ENCODE measurements at regions not wholly inside any gene's neighbourhood (a gene's known extent, or its start where the extent isn't known, plus 50 kb on each side); places are given as distances from the start of the nearest gene placed in this dataset.
"Not testable (repeated sequence)": the region's sequence is repeated elsewhere in the genome, so short reads cannot be mapped to it uniquely, and the experiment has no call there.

GRCh38 chr4:57965431-57965830 is 855.2 kb upstream of the IGFBP7 start:
- ATAC-seq (replicated peaks; ENCODE audit: extremely low read depth, poor library complexity, severe bottlenecking); H3K4me1 Mint-ChIP-seq; H3K4me3 Mint-ChIP-seq; H3K9me3 Mint-ChIP-seq; H3K27me3 Mint-ChIP-seq; H3K36me3 Mint-ChIP-seq (ENCODE audit: insufficient read depth); DNase-seq (ENCODE audit: low spot score in 2 of 2); H3K27ac Mint-ChIP-seq (ENCODE audit: low read depth): not testable (repeated sequence)

DNA sequence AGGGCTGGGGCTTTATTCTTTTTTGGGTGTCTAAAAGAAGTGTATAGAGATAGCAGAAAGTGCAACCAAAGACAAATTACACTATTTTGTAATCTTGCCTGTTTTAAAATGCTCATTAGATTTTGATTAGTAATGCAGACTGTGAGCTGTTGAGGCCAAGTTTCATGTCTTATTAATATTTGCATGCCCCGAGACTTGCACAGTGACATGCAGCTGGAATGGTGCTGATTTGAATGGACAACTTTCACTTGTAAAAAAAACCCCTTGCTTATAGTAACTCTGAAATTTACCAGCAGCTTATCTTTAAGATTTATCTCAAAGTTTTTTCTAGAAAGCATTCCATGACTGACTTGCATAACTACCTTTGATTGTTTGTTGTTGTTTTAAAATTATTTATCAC is 835.1 kb upstream of the IGFBP7 start:
- H3K4me1 Mint-ChIP-seq: no peaks in the 10 kb centered on the region
- no peak overlapping the region for H3K27ac Mint-ChIP-seq (ENCODE audit: low read depth)
- H3K36me3 Mint-ChIP-seq (ENCODE audit: insufficient read depth): no peaks in the 10 kb centered on the region
- no peak overlapping the region for H3K4me3 Mint-ChIP-seq
- ATAC-seq (replicated peaks; ENCODE audit: extremely low read depth, poor library complexity, severe bottlenecking): no peak
- peaks cover 10% of the 10 kb centered on the region for H3K9me3 Mint-ChIP-seq
- DNase-seq (ENCODE audit: low spot score in 2 of 2): no peak
- H3K27me3 Mint-ChIP-seq: no peaks in the 10 kb centered on the region

- H3K27ac Mint-ChIP-seq (ENCODE audit: low read depth): no peak overlapping the region
- no peak for ATAC-seq (replicated peaks; ENCODE audit: extremely low read depth, poor library complexity, severe bottlenecking)
- no peaks in the 10 kb centered on the region for H3K27me3 Mint-ChIP-seq
- H3K4me3 Mint-ChIP-seq: no peak overlapping the region
- H3K9me3 Mint-ChIP-seq: peaks cover 7% of the 10 kb centered on the region
- no peaks in the 10 kb centered on the region for H3K4me1 Mint-ChIP-seq
- H3K36me3 Mint-ChIP-seq (ENCODE audit: insufficient read depth): no peaks in the 10 kb centered on the region
- DNase-seq (ENCODE audit: low spot score in 2 of 2): no peak
Observed at GRCh38 chr4:57943682-57944081, 833.5 kb upstream of the IGFBP7 start.

DNA sequence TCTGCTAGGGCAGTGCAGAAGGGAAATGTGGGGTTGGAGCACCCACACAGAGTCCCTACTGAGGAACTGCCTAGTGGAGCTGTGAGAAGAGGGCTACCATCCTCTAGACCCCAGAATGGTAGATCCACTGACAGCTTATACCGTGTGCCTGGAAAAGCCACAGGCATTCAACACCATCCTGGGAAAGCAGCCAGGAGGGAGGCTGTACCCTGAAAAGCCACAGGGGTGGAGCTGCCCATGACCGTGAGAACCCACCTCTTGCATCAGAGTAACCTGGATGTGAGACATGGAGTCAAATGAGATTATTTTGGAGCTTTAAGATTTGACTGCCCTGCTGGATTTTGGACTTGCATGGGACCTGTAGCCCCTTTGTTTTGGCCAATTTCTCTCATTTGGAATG is 827.1 kb upstream of the IGFBP7 start:
- not testable (repeated sequence) for H3K36me3 Mint-ChIP-seq (ENCODE audit: insufficient read depth); H3K4me1 Mint-ChIP-seq; H3K4me3 Mint-ChIP-seq; DNase-seq (ENCODE audit: low spot score in 2 of 2); H3K27me3 Mint-ChIP-seq; H3K27ac Mint-ChIP-seq (ENCODE audit: low read depth); ATAC-seq (replicated peaks; ENCODE audit: extremely low read depth, poor library complexity, severe bottlenecking)
- H3K9me3 Mint-ChIP-seq: peaks cover 11% of the 10 kb centered on the region

DNA sequence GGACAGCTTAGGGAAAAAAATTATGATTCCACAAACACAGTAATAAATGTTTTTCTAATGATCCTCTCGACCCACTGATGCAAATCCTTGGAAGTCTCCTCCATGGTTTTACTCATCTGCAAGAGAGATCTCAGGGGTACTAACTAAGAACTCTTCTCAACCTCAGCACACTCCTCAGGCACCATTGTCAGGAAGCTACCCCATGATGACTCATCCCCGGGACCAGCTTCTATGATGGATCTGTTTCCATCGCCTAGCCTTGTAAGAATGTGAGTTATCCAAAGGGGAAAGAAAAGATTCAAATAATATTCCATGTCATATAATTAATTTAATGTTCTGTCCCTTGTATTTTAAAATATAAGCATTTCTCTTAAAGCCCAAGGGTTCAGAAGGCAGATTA is 816.1 kb upstream of the IGFBP7 start:
- Mint-ChIP-seq H3K4me1 (no peaks in the 10 kb centered on the region), H3K9me3 (peaks cover 6% of the 10 kb centered on the region), H3K36me3 (ENCODE audit: insufficient read depth) (no peaks in the 10 kb centered on the region), H3K4me3 (no peak overlapping the region), H3K27ac (ENCODE audit: low read depth) (no peak overlapping the region), H3K27me3 (no peaks in the 10 kb centered on the region)
- no peak for DNase-seq (ENCODE audit: low spot score in 2 of 2)
- no peak for ATAC-seq (replicated peaks; ENCODE audit: extremely low read depth, poor library complexity, severe bottlenecking)

DNA sequence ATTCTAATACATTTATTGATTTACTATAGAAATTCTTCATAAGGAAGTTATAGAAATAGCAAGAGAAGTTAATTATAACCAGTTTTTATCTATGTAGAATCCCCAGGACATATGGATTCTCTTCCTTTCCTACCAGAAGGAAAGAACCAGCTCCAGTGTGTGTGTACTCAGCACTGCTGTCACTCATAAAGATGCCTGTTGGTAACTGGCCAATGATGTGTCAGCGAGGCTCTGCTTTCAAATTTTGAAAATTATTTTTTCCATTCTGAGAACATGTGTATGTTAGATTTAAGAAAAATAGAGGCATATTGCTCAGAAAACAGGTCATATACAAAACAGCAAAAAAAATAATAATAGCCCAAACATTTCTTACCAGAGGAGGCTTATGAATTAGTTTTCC is 814.8 kb upstream of the IGFBP7 start:
- no peak for ATAC-seq (replicated peaks; ENCODE audit: extremely low read depth, poor library complexity, severe bottlenecking)
- no peaks in the 10 kb centered on the region for H3K4me1 Mint-ChIP-seq
- no peaks in the 10 kb centered on the region for H3K27me3 Mint-ChIP-seq
- H3K27ac Mint-ChIP-seq (ENCODE audit: low read depth): no peak overlapping the region
- H3K36me3 Mint-ChIP-seq (ENCODE audit: insufficient read depth): no peaks in the 10 kb centered on the region
- peaks cover 10% of the 10 kb centered on the region for H3K9me3 Mint-ChIP-seq
- no peak overlapping the region for H3K4me3 Mint-ChIP-seq
- no peak for DNase-seq (ENCODE audit: low spot score in 2 of 2)

DNA sequence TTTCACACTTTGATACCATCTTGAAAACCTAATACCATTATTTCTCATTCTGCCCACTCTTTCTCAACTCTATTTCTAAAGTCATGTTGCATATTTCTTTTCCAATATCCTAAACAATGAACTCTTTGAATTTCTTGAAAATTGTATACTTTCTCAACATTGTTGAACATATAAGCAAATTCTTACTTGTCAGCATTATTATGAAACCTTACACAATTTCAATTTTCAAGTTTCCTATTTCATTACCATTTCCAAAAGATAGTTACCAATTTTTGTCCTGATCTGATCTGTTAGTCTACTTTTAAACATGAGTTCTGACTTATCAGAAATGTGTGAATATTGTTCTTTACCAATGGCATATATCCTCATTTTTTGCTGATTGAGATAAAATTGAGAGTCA is 806.3 kb upstream of the IGFBP7 start:
- no peak overlapping the region for H3K4me3 Mint-ChIP-seq
- no peaks in the 10 kb centered on the region for H3K27me3 Mint-ChIP-seq
- H3K27ac Mint-ChIP-seq (ENCODE audit: low read depth): no peak overlapping the region
- no peak for ATAC-seq (replicated peaks; ENCODE audit: extremely low read depth, poor library complexity, severe bottlenecking)
- no peaks in the 10 kb centered on the region for H3K36me3 Mint-ChIP-seq (ENCODE audit: insufficient read depth)
- no peak for DNase-seq (ENCODE audit: low spot score in 2 of 2)
- no peaks in the 10 kb centered on the region for H3K4me1 Mint-ChIP-seq
- peaks cover 27% of the 10 kb centered on the region for H3K9me3 Mint-ChIP-seq

DNA sequence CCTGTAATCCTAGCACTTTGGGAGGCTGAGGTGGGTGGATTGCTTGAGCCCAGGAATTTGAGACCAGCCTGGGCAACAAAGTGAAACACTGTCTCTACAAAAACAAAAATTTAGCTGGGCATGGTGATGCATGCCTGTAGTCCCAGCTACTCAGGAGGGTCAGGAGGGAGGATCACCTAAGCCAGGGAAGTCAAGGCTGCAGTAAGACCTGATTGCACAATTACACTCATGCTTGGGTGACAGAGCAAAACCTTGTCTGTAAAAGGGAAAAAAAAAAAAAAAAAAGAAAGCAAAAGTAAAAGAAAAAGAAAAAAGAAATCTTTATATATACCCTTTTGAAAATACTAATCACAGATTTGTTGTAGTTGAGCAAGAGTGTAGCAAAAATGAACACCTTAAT is 801.0 kb upstream of the IGFBP7 start:
- Mint-ChIP-seq H3K4me1 (no peaks in the 10 kb centered on the region), H3K9me3 (peaks cover 21% of the 10 kb centered on the region), H3K36me3 (ENCODE audit: insufficient read depth) (no peaks in the 10 kb centered on the region), H3K27ac (ENCODE audit: low read depth) (no peak overlapping the region), H3K27me3 (no peaks in the 10 kb centered on the region), H3K4me3 (no peak overlapping the region)
- DNase-seq (ENCODE audit: low spot score in 2 of 2) (no peak), ATAC-seq (replicated peaks; ENCODE audit: extremely low read depth, poor library complexity, severe bottlenecking) (no peak)

- H3K4me3 Mint-ChIP-seq: no peak overlapping the region
- DNase-seq (ENCODE audit: low spot score in 2 of 2) (no peak), ATAC-seq (replicated peaks; ENCODE audit: extremely low read depth, poor library complexity, severe bottlenecking) (no peak)
- no peak overlapping the region for H3K27ac Mint-ChIP-seq (ENCODE audit: low read depth)
- peaks cover 28% of the 10 kb centered on the region for H3K9me3 Mint-ChIP-seq
- H3K4me1 Mint-ChIP-seq: no peaks in the 10 kb centered on the region
- H3K36me3 Mint-ChIP-seq (ENCODE audit: insufficient read depth): no peaks in the 10 kb centered on the region
- H3K27me3 Mint-ChIP-seq: no peaks in the 10 kb centered on the region
Observed at GRCh38 chr4:57910151-57910550, 800.0 kb upstream of the IGFBP7 start.

GRCh38 chr4:57905965-57906364 is 795.8 kb upstream of the IGFBP7 start:
- ATAC-seq (replicated peaks; ENCODE audit: extremely low read depth, poor library complexity, severe bottlenecking) (no peak), DNase-seq (ENCODE audit: low spot score in 2 of 2) (no peak)
- no peak overlapping the region for H3K27ac Mint-ChIP-seq (ENCODE audit: low read depth)
- no peaks in the 10 kb centered on the region for H3K27me3 Mint-ChIP-seq
- no peaks in the 10 kb centered on the region for H3K36me3 Mint-ChIP-seq (ENCODE audit: insufficient read depth)
- peaks cover 28% of the 10 kb centered on the region for H3K9me3 Mint-ChIP-seq
- no peaks in the 10 kb centered on the region for H3K4me1 Mint-ChIP-seq
- H3K4me3 Mint-ChIP-seq: no peak overlapping the region

DNA sequence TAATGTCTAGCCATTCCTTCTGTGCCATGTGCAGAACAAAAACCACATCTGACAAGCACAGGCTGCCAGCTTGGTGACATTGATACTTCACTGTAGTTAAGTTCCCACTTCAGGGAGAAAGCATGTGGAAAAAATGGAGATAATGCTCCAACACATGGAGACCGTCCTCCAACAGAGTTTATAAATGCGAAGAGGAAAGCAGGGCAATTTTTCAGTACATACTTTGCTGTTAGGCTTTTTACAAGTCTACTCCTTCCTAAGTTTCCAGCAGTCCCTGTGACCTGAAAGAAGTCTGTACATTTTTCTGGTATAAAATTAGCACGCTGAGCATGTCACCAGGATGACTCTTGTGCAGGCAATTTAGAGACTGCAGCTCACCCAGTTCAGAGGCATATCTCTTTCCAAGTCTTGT is 766.9 kb upstream of the IGFBP7 start:
- peaks cover 5% of the 10 kb centered on the region for H3K9me3 Mint-ChIP-seq
- no peak overlapping the region for H3K27ac Mint-ChIP-seq (ENCODE audit: low read depth)
- ATAC-seq (replicated peaks; ENCODE audit: extremely low read depth, poor library complexity, severe bottlenecking): no peak
- H3K27me3 Mint-ChIP-seq: no peaks in the 10 kb centered on the region
- H3K4me3 Mint-ChIP-seq: no peak overlapping the region
- no peak for DNase-seq (ENCODE audit: low spot score in 2 of 2)
- no peaks in the 10 kb centered on the region for H3K36me3 Mint-ChIP-seq (ENCODE audit: insufficient read depth)
- H3K4me1 Mint-ChIP-seq: no peaks in the 10 kb centered on the region

GRCh38 chr4:57875829-57876392 is 765.7 kb upstream of the IGFBP7 start:
- DNase-seq (ENCODE audit: low spot score in 2 of 2) (no peak), ATAC-seq (replicated peaks; ENCODE audit: extremely low read depth, poor library complexity, severe bottlenecking) (no peak)
- Mint-ChIP-seq H3K27me3 (no peaks in the 10 kb centered on the region), H3K27ac (ENCODE audit: low read depth) (no peak overlapping the region), H3K36me3 (ENCODE audit: insufficient read depth) (no peaks in the 10 kb centered on the region), H3K4me3 (no peak overlapping the region), H3K9me3 (peaks cover 5% of the 10 kb centered on the region), H3K4me1 (no peaks in the 10 kb centered on the region)

DNA sequence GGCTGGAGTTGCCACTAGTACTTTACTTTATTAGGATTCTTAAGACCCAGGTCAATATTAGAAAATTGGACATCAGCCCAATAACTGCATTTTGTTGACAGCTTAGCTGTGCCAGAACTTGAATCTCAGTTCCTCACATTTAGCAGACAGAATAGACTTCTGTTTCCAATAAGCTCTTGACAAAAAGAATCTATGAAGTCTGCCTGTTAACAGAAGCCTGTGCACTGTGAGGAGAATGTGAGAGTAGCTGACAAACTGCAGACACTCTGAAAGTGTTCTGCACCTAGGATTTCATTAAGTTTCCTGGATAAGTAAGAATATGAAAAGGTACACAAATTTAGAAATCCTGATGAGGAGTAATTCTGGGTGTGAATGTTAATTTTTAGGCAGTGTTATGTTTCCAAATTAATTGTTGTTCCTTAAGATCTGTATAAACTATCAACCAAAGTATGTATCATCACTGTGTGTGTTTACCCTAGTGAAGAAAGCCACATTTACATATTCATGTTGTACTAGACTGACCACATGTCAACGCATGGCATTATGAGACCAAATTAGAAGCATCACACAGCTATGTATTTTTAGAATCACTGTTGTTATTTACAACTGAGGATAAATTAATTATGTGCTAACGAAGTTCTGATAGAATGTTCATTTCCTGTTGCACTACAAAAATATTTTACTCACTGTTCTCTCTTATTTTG is 756.4 kb upstream of the IGFBP7 start:
- ATAC-seq (replicated peaks; ENCODE audit: extremely low read depth, poor library complexity, severe bottlenecking) (no peak), DNase-seq (ENCODE audit: low spot score in 2 of 2) (no peak)
- Mint-ChIP-seq H3K27ac (ENCODE audit: low read depth) (no peak overlapping the region), H3K27me3 (no peaks in the 10 kb centered on the region), H3K4me3 (no peak overlapping the region), H3K4me1 (no peaks in the 10 kb centered on the region), H3K9me3 (peaks cover 27% of the 10 kb centered on the region), H3K36me3 (ENCODE audit: insufficient read depth) (no peaks in the 10 kb centered on the region)

Measured in central memory CD8-positive, alpha-beta T cell (primary cell).